RWPE2 (cell line): ENCODE measurements at regions not wholly inside any gene's neighbourhood (a gene's known extent, or its start where the extent isn't known, plus 50 kb on each side); places are given as distances from the start of the nearest gene placed in this dataset.

Experiments
- ATAC-seq: fragments of 200-7000 bp; cut with Tn5 transposase; 3 replicates; pipeline ENCODE4 v1.9.1; 2021; ENCODE audit warnings: low read depth
- DNase-seq: peaks from one replicate; pipeline ENCODE4 v3.0.0-alpha.2; 2020; ENCODE audit warnings: low spot score
- H3K27ac ChIP-seq: fragments of 450-650 bp; 2 replicates; pipeline ENCODE4 v1.5.1; 2017; ENCODE audit warnings: mild to moderate bottlenecking; ENCODE audit not compliant: poor library complexity, severe bottlenecking
- H3K27me3 ChIP-seq: fragments of 250-450 bp; sonication (Bioruptor Pico); 2 replicates; pipeline ENCODE4 v1.5.1; 2021; ENCODE audit warnings: mild to moderate bottlenecking, moderate library complexity; ENCODE audit not compliant: insufficient read depth, poor library complexity, severe bottlenecking
- H3K36me3 ChIP-seq: fragments of 250-450 bp; sonication (Bioruptor Pico); 2 replicates; pipeline ENCODE4 v1.5.1; 2020; ENCODE audit warnings: low read depth, mild to moderate bottlenecking, moderate library complexity
- H3K4me1 ChIP-seq: fragments of 250-450 bp; sonication (Bioruptor Pico); 2 replicates; pipeline ENCODE4 v1.5.1; 2021; ENCODE audit warnings: mild to moderate bottlenecking, moderate library complexity; ENCODE audit not compliant: insufficient read depth, poor library complexity, severe bottlenecking
- H3K4me3 ChIP-seq: fragments of 250-450 bp; sonication (Bioruptor Pico); 2 replicates; pipeline ENCODE4 v1.5.1; 2021; ENCODE audit warnings: mild to moderate bottlenecking, moderate library complexity; ENCODE audit not compliant: severe bottlenecking
- H3K9me3 ChIP-seq: fragments of 250-450 bp; sonication (Bioruptor Pico); 2 replicates; pipeline ENCODE4 v1.5.1; 2021; ENCODE audit warnings: mild to moderate bottlenecking, moderate library complexity; ENCODE audit not compliant: severe bottlenecking
- TF ChIP-seq, protein P1 (sequence below): fragments of 450-650 bp; IDR thresholded peaks from one replicate; pipeline ENCODE4 v1.5.1; 2017; ENCODE audit warnings: mild to moderate bottlenecking, moderate library complexity; ENCODE audit not compliant: poor library complexity, severe bottlenecking

DNA sequence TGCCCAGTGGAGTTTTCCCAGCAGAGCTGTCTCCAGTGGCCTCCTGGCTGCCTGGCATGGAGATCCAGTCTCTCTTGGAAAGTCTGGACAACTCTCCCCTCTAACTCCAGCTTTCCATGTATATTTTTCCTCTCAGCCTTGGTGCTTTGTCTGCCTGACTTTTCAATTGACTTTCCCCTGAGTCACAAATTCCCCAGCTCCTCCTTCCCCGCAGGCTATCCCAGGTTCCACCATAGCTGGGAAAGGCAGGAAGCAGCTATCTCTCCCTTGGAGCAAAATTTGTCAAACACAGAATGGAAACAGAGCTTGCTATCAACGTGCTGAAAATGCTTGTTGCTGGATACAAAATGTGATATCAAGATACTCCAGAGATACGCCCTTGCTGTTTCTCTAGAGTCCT is 384.8 kb downstream of the TMEM135 start:
- Histone ChIP-seq H3K4me3 (no peak overlapping the region), H3K36me3 (no peaks in the 10 kb centered on the region), H3K9me3 (no peaks in the 10 kb centered on the region), H3K4me1 (peaks cover 16% of the 10 kb centered on the region), H3K27ac (peak overlapping the region; percentile 68), H3K27me3 (no peaks in the 10 kb centered on the region)
- TF ChIP-seq, protein P1, sequence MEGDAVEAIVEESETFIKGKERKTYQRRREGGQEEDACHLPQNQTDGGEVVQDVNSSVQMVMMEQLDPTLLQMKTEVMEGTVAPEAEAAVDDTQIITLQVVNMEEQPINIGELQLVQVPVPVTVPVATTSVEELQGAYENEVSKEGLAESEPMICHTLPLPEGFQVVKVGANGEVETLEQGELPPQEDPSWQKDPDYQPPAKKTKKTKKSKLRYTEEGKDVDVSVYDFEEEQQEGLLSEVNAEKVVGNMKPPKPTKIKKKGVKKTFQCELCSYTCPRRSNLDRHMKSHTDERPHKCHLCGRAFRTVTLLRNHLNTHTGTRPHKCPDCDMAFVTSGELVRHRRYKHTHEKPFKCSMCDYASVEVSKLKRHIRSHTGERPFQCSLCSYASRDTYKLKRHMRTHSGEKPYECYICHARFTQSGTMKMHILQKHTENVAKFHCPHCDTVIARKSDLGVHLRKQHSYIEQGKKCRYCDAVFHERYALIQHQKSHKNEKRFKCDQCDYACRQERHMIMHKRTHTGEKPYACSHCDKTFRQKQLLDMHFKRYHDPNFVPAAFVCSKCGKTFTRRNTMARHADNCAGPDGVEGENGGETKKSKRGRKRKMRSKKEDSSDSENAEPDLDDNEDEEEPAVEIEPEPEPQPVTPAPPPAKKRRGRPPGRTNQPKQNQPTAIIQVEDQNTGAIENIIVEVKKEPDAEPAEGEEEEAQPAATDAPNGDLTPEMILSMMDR, result no peak
- DNase-seq, result peak; percentile 62
- peak; percentile 85 for ATAC-seq

DNA sequence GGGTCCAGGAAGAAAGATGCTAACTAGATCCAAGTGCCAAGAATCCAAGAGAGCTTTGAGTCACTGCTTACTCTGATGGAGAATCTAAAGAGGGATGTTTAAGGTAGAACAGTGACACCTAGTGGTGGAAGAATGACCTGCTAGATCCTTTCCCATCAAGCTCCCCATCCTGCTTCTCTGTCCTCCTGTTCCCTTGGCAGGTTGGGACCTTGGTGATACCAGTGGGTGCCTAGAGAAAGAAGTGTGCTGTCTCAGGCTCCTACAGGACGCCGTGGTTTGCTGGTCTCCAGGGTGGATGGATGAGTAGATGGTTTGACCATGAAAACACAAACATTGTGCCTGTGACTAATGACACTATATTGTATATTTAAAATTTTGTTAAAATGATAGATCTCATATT is 383.7 kb downstream of the TMEM135 start:
- Histone ChIP-seq H3K9me3 (no peaks in the 10 kb centered on the region), H3K36me3 (no peaks in the 10 kb centered on the region), H3K27me3 (no peaks in the 10 kb centered on the region), H3K27ac (no peak overlapping the region), H3K4me3 (no peak overlapping the region), H3K4me1 (peaks cover 16% of the 10 kb centered on the region)
- TF ChIP-seq, protein P1, result peak; percentile 71
- ATAC-seq (peak; percentile 59; the same call in 2 of the 3 replicates), DNase-seq (no peak)

DNA sequence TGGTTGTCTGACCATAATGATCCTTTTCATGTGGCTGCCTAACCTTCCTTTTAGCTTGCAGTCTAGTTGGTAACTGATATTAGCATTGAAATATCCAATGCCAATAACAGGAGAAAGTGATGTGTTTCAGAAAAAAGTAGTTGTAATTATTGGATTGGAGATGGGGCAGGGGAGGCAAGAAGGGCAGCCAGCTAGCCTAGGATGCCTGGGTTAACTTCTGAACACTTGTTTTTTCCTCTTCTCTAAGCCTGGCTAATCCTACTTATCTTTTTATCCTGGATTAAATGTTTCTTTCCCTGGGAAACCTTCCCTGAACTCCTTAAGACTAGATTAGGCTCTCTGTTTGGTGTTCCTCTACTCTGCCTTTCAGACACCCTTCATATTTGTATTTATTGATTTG is 380.2 kb downstream of the TMEM135 start:
- H3K27me3 ChIP-seq, result no peaks in the 10 kb centered on the region
- peaks cover 13% of the 10 kb centered on the region for H3K4me1 ChIP-seq
- H3K4me3 ChIP-seq, result no peak overlapping the region
- ATAC-seq (no peak), DNase-seq (no peak)
- TF ChIP-seq, protein P1, result no peak
- no peaks in the 10 kb centered on the region for H3K9me3 ChIP-seq
- H3K36me3 ChIP-seq, result no peaks in the 10 kb centered on the region
- H3K27ac ChIP-seq, result no peak overlapping the region

DNA sequence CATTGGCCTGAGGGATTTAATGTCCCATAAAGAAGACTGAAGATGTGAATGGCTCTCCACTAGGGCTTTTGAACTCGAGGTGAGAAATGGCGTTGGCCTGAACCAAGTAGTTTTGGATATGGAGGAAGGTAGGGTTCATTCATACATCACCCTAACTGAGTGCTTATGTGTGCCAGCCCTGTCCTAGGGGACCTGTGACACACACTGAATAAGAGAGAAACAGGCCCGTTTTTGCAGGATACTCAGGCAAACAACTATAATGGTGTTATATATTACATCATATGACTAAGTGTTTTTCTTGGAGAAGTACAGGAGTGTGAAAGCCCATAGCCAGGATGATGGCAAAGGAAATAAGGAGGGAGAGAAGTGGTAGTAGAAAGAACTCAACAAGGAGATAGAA is 368.1 kb downstream of the TMEM135 start:
- Histone ChIP-seq H3K9me3 (no peaks in the 10 kb centered on the region), H3K36me3 (no peaks in the 10 kb centered on the region), H3K4me3 (no peak overlapping the region), H3K4me1 (no peaks in the 10 kb centered on the region), H3K27ac (no peak overlapping the region), H3K27me3 (no peaks in the 10 kb centered on the region)
- TF ChIP-seq, protein P1, result no peak
- DNase-seq (no peak), ATAC-seq (no peak)

DNA sequence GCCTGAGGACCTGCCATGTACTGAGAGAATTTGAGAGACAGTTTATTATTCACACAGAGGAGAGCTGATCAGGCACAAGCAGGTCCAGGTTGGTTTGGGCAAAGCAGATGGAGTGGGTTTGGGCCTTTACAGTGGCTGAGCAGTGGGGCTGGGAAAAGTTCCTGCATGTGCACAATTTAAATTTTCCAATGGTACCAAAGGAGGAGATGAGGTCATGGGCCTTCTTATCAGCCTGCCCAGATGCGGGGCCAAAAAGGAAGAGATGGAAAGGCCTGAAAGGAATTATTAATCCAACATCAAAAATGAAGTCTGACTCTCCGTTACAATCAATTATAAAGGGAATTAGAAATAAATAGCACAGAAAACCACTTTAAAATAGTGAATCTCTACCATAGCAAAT is 367.6 kb downstream of the TMEM135 start:
- ATAC-seq (no peak), DNase-seq (no peak)
- Histone ChIP-seq H3K4me1 (no peaks in the 10 kb centered on the region), H3K36me3 (no peaks in the 10 kb centered on the region), H3K27ac (no peak overlapping the region), H3K9me3 (no peaks in the 10 kb centered on the region), H3K27me3 (no peaks in the 10 kb centered on the region), H3K4me3 (no peak overlapping the region)
- TF ChIP-seq, protein P1, result no peak
